Naive thymus-derived CD4-positive, alpha-beta T cell (primary cell): ENCODE measurements at regions not wholly inside any gene's neighbourhood (a gene's known extent, or its start where the extent isn't known, plus 50 kb on each side); places are given as distances from the start of the nearest gene placed in this dataset.
"Not testable (repeated sequence)": the region's sequence is repeated elsewhere in the genome, so short reads cannot be mapped to it uniquely, and the experiment has no call there.

Experiments
- ATAC-seq: fragments of 150-1000 bp; cut with Tn5 transposase; 2 replicates; pipeline ENCODE4 v1.10.0; 2021; ENCODE audit warnings: mild to moderate bottlenecking, moderate library complexity
- CTCF ChIA-PET: fragments of 350-600 bp; sonication (Branson Sonifier 250); formaldehyde crosslinking; loops from one replicate; lab custom pipeline; 2021; ENCODE audit warnings: antibody characterized with exemption; lab: Charles Lee
- POLR2A ChIA-PET: fragments of 350-600 bp; sonication (Branson Sonifier 250); formaldehyde crosslinking; loops from one replicate; lab custom pipeline; 2021; ENCODE audit warnings: antibody characterized with exemption, inconsistent platforms; lab: Charles Lee
- DNase-seq, 9 donors: peaks; one replicate each; pipeline versions ENCODE4 v3.0.0 to v3.0.0-alpha.2; 2020 to 2022; ENCODE audit warnings: mixed read lengths in 1 of 9
- H3K27ac ChIP-seq: one replicate; pipeline ENCODE4 v1.7.0; 2013; ENCODE audit warnings: mild to moderate bottlenecking, low read depth, low read length, moderate library complexity
- H3K27me3 ChIP-seq, 2 donors: one replicate each; pipeline ENCODE4 v1.7.0; 2013; ENCODE audit warnings: low read length in 2 of 2, mild to moderate bottlenecking in 2 of 2, moderate library complexity in 2 of 2; ENCODE audit not compliant: control insufficient read depth in 2 of 2, insufficient read depth in 2 of 2
- H3K36me3 ChIP-seq, 3 experiments: 1 replicate in 2 of 3; 2 replicates in 1 of 3; pipeline ENCODE4 v1.7.0; 2013; ENCODE audit warnings: low read length in 3 of 3, mild to moderate bottlenecking in 3 of 3, moderate library complexity in 1 of 3; ENCODE audit not compliant: insufficient read depth in 3 of 3, control insufficient read depth in 2 of 3
- H3K4me1 ChIP-seq, 2 donors: one replicate each; pipeline ENCODE4 v1.7.0; 2013; ENCODE audit warnings: low read length in 2 of 2, mild to moderate bottlenecking in 2 of 2, moderate library complexity in 1 of 2; ENCODE audit not compliant: control insufficient read depth in 2 of 2, insufficient read depth in 2 of 2
- H3K4me3 ChIP-seq: 2 replicates; pipeline ENCODE4 v1.7.0; 2013; ENCODE audit warnings: mild to moderate bottlenecking, low read length
- H3K9me3 ChIP-seq, 3 experiments: 1 replicate in 2 of 3; 2 replicates in 1 of 3; pipeline ENCODE4 v1.7.0; 2013; ENCODE audit warnings: low read length in 3 of 3; ENCODE audit not compliant: control insufficient read depth in 2 of 3
- H3K27ac Mint-ChIP-seq, 9 donors: one replicate each; pipeline ENCODE4 v1.8.0; 2020 to 2022; ENCODE audit warnings: mixed read lengths in 9 of 9, mild to moderate bottlenecking in 8 of 9, moderate library complexity in 5 of 9, inconsistent platforms in 2 of 9
- H3K27me3 Mint-ChIP-seq, 5 donors: one replicate each; pipeline ENCODE4 v1.8.0; 2021 to 2022; ENCODE audit warnings: mixed read lengths in 5 of 5, mild to moderate bottlenecking in 1 of 5
- H3K36me3 Mint-ChIP-seq, 5 donors: one replicate each; pipeline ENCODE4 v1.8.0; 2020 to 2022; ENCODE audit warnings: mixed read lengths in 5 of 5, mild to moderate bottlenecking in 3 of 5, inconsistent platforms in 1 of 5
- H3K4me1 Mint-ChIP-seq, 7 donors: one replicate each; pipeline ENCODE4 v1.8.0; 2020 to 2022; ENCODE audit warnings: mixed read lengths in 7 of 7, mild to moderate bottlenecking in 3 of 7, inconsistent platforms in 1 of 7
- H3K4me3 Mint-ChIP-seq, 10 donors: one replicate each; pipeline ENCODE4 v1.8.0; 2020 to 2022; ENCODE audit warnings: mild to moderate bottlenecking in 10 of 10, mixed read lengths in 10 of 10, moderate library complexity in 6 of 10, inconsistent platforms in 2 of 10
- H3K9me3 Mint-ChIP-seq, 11 donors: one replicate each; pipeline ENCODE4 v1.8.0; 2020 to 2022; ENCODE audit warnings: mixed read lengths in 11 of 11, mild to moderate bottlenecking in 4 of 11, inconsistent platforms in 1 of 11, moderate library complexity in 1 of 11
- intact Hi-C, 2 donors: fragments of 100-400 bp; cut with micrococcal nuclease; formaldehyde crosslinking; loops; one replicate each; pipeline ENCODE4 v1.15.1; 2023

- CTCF ChIA-PET = no interaction called here
- ATAC-seq (no peak), DNase-seq (no peak)
- Histone ChIP-seq H3K27ac (no peak overlapping the region), H3K4me3 (no peak overlapping the region), H3K4me1 (no peaks in the 10 kb centered on the region), H3K9me3 (peaks cover 0 to 5% (median 0%) of the 10 kb centered on the region in 3 experiments), H3K27me3 (no peaks in the 10 kb centered on the region), H3K36me3 (no peaks in the 10 kb centered on the region)
- POLR2A ChIA-PET = no interaction called here
- H3K27me3 Mint-ChIP-seq = no peaks in the 10 kb centered on the region
- H3K36me3 Mint-ChIP-seq = no peaks in the 10 kb centered on the region
- intact Hi-C loops = no loop called here
- H3K4me3 Mint-ChIP-seq = no peak overlapping the region
- H3K9me3 Mint-ChIP-seq = peaks cover 0 to 24% (median 15%) of the 10 kb centered on the region in 11 donors
- no peaks in the 10 kb centered on the region for H3K4me1 Mint-ChIP-seq
- no peak overlapping the region for H3K27ac Mint-ChIP-seq
These were observed 616.1 kb upstream of the FAM98A start for GRCh38 chr2:34215174-34215573.

- DNase-seq, ATAC-seq, POLR2A ChIA-PET, H3K27ac ChIP-seq, H3K4me3 Mint-ChIP-seq, H3K27ac Mint-ChIP-seq, H3K36me3 ChIP-seq, intact Hi-C loops, H3K27me3 ChIP-seq, H3K4me1 ChIP-seq, H3K27me3 Mint-ChIP-seq, H3K4me3 ChIP-seq, H3K36me3 Mint-ChIP-seq, H3K4me1 Mint-ChIP-seq: not testable (repeated sequence)
- CTCF ChIA-PET = interaction anchor here (0.7 kb wide), 1 partner anchor 498 kb away, joined by 3 read pairs; no protein-coding TSS in a partner anchor
- H3K9me3 Mint-ChIP-seq = peaks cover 10 to 56% (median 36%) of the 10 kb centered on the region in 11 donors
- H3K9me3 ChIP-seq = peaks cover 0 to 18% (median 0%) of the 10 kb centered on the region in 3 experiments
These were observed 611.3 kb upstream of the FAM98A start for GRCh38 chr2:34210382-34210781.

GRCh38 chr2:34204560-34204959, 605.5 kb upstream of the FAM98A start:
- Histone ChIP-seq H3K9me3 (peaks cover 0 to 7% (median 0%) of the 10 kb centered on the region in 3 experiments), H3K27me3 (no peaks in the 10 kb centered on the region), H3K27ac (no peak overlapping the region), H3K4me1 (no peaks in the 10 kb centered on the region), H3K36me3 (no peaks in the 10 kb centered on the region), H3K4me3 (no peak overlapping the region)
- POLR2A ChIA-PET = no interaction called here
- no peak overlapping the region for H3K27ac Mint-ChIP-seq
- CTCF ChIA-PET = no interaction called here
- DNase-seq (no peak), ATAC-seq (no peak)
- H3K9me3 Mint-ChIP-seq = peaks cover 10 to 33% (median 20%) of the 10 kb centered on the region in 11 donors
- intact Hi-C loops = no loop called here
- H3K36me3 Mint-ChIP-seq = peaks cover 0 to 6% (median 0%) of the 10 kb centered on the region in 5 donors
- no peaks in the 10 kb centered on the region for H3K27me3 Mint-ChIP-seq
- no peak overlapping the region for H3K4me3 Mint-ChIP-seq
- peaks cover 0 to 1% (median 0%) of the 10 kb centered on the region in 7 donors for H3K4me1 Mint-ChIP-seq

GRCh38 chr2:34201099-34201498, 602.0 kb upstream of the FAM98A start:
- Histone ChIP-seq H3K36me3 (no peaks in the 10 kb centered on the region), H3K27me3 (no peaks in the 10 kb centered on the region), H3K9me3 (no peaks in the 10 kb centered on the region), H3K4me1 (no peaks in the 10 kb centered on the region), H3K4me3 (no peak overlapping the region), H3K27ac (no peak overlapping the region)
- CTCF ChIA-PET = no interaction called here
- no peak for DNase-seq
- H3K4me3 Mint-ChIP-seq = no peak overlapping the region
- H3K9me3 Mint-ChIP-seq = peaks cover 3 to 19% (median 8%) of the 10 kb centered on the region in 11 donors
- no peaks in the 10 kb centered on the region for H3K4me1 Mint-ChIP-seq
- no peak overlapping the region for H3K27ac Mint-ChIP-seq
- intact Hi-C loops = no loop called here
- H3K36me3 Mint-ChIP-seq = no peaks in the 10 kb centered on the region
- no peaks in the 10 kb centered on the region for H3K27me3 Mint-ChIP-seq
- POLR2A ChIA-PET = no interaction called here
- no peak for ATAC-seq

- Mint-ChIP-seq H3K4me1 (no peaks in the 10 kb centered on the region), H3K9me3 (peaks cover 0 to 15% (median 7%) of the 10 kb centered on the region in 11 donors), H3K4me3 (no peak overlapping the region), H3K36me3 (peaks cover 0 to 3% (median 0%) of the 10 kb centered on the region in 5 donors), H3K27ac (no peak overlapping the region), H3K27me3 (no peaks in the 10 kb centered on the region)
- ChIA-PET CTCF (no interaction called here), POLR2A (no interaction called here)
- Histone ChIP-seq H3K9me3 (no peaks in the 10 kb centered on the region), H3K27me3 (no peaks in the 10 kb centered on the region), H3K4me1 (no peaks in the 10 kb centered on the region), H3K27ac (no peak overlapping the region), H3K36me3 (no peaks in the 10 kb centered on the region), H3K4me3 (no peak overlapping the region)
- no peak for DNase-seq
- no peak for ATAC-seq
- intact Hi-C loops = no loop called here
These were observed 600.9 kb upstream of the FAM98A start for GRCh38 chr2:34199971-34200370.

GRCh38 chr2:34193164-34193563, 594.1 kb upstream of the FAM98A start:
- ChIA-PET CTCF (no interaction called here), POLR2A (no interaction called here)

GRCh38 chr2:34188464-34189303, 589.6 kb upstream of the FAM98A start:
- CTCF ChIA-PET = no interaction called here
- Histone ChIP-seq H3K4me3 (no peak overlapping the region), H3K27ac (no peak overlapping the region), H3K9me3 (no peaks in the 10 kb centered on the region), H3K4me1 (no peaks in the 10 kb centered on the region), H3K36me3 (no peaks in the 10 kb centered on the region), H3K27me3 (no peaks in the 10 kb centered on the region)
- Mint-ChIP-seq H3K36me3 (no peaks in the 10 kb centered on the region), H3K27ac (no peak overlapping the region), H3K27me3 (peaks cover 0 to 5% (median 0%) of the 10 kb centered on the region in 5 donors), H3K4me3 (no peak overlapping the region), H3K9me3 (peaks cover 0 to 11% (median 2%) of the 10 kb centered on the region in 11 donors), H3K4me1 (no peaks in the 10 kb centered on the region)
- ATAC-seq (no peak), DNase-seq (no peak)
- POLR2A ChIA-PET = no interaction called here
- intact Hi-C loops = no loop called here

More at GRCh38 chr2:34193164-34193563, 594.1 kb upstream of the FAM98A start:
- no peak overlapping the region for H3K4me3 Mint-ChIP-seq
- ATAC-seq = no peak
- Histone ChIP-seq H3K36me3 (no peaks in the 10 kb centered on the region), H3K4me3 (no peak overlapping the region), H3K9me3 (no peaks in the 10 kb centered on the region), H3K27ac (no peak overlapping the region), H3K27me3 (no peaks in the 10 kb centered on the region), H3K4me1 (no peaks in the 10 kb centered on the region)
- no peaks in the 10 kb centered on the region for H3K4me1 Mint-ChIP-seq
- no peak for DNase-seq
- no peak overlapping the region for H3K27ac Mint-ChIP-seq
- H3K27me3 Mint-ChIP-seq = peaks cover 0 to 5% (median 0%) of the 10 kb centered on the region in 5 donors
- peaks cover 0 to 16% (median 4%) of the 10 kb centered on the region in 11 donors for H3K9me3 Mint-ChIP-seq
- peaks cover 0 to 3% (median 0%) of the 10 kb centered on the region in 5 donors for H3K36me3 Mint-ChIP-seq
- intact Hi-C loops = no loop called here
